Vagina (tissue), 2 donors: ENCODE measurements at regions not wholly inside any gene's neighbourhood (a gene's known extent, or its start where the extent isn't known, plus 50 kb on each side); places are given as distances from the start of the nearest gene placed in this dataset.
"Not testable (repeated sequence)": the region's sequence is repeated elsewhere in the genome, so short reads cannot be mapped to it uniquely, and the experiment has no call there.

Experiments
- DNase-seq, 2 donors: peaks; one replicate each; pipeline ENCODE4 v3.0.0-alpha.2; 2017; ENCODE audit errors: extremely low spot score in 2 of 2
- H3K27ac ChIP-seq: fragments of 200-600 bp; sonication (generic); one replicate; pipeline ENCODE4 v1.5.1; 2019
- H3K27me3 ChIP-seq: fragments of 200-600 bp; sonication (generic); one replicate; pipeline ENCODE4 v1.5.1; 2019
- H3K36me3 ChIP-seq, 2 donors: fragments of 200-600 bp; sonication (generic); one replicate each; pipeline ENCODE4 v1.5.1; 2017 to 2019
- H3K4me1 ChIP-seq: fragments of 200-600 bp; sonication (generic); one replicate; pipeline ENCODE4 v1.5.1; 2019
- H3K4me3 ChIP-seq, 2 donors: fragments of 200-600 bp; sonication (generic); 1 replicate in 1 of 2; 2 replicates in 1 of 2; pipeline ENCODE4 v1.5.1; 2016 to 2019
- H3K9me3 ChIP-seq: fragments of 200-600 bp; sonication (generic); one replicate; pipeline ENCODE4 v1.5.1; 2019
- CTCF ChIP-seq, 3 experiments: fragments of 450-650 bp in 2 of 3; fragments of 200-600 bp in 1 of 3; sonication (generic) in 1 of 3; IDR thresholded peaks; one replicate each; pipeline ENCODE4 v1.5.1; 2017 to 2019; ENCODE audit warnings: antibody characterized with exemption in 3 of 3, mild to moderate bottlenecking in 2 of 3, moderate library complexity in 2 of 3
- POLR2A ChIP-seq, 2 donors: fragments of 450-650 bp; IDR thresholded peaks; one replicate each; pipeline ENCODE4 v1.6.1; 2017; ENCODE audit warnings: antibody characterized with exemption in 2 of 2, mild to moderate bottlenecking in 2 of 2, moderate library complexity in 2 of 2
- POLR2AphosphoS5 ChIP-seq, 2 donors: sonication (generic); formaldehyde crosslinking; IDR thresholded peaks; one replicate each; pipeline ENCODE4 v1.9.0; 2017; ENCODE audit warnings: antibody characterized with exemption in 2 of 2, mild to moderate bottlenecking in 2 of 2, low read depth in 1 of 2; ENCODE audit not compliant: insufficient read depth in 1 of 2
- intact Hi-C: fragments of 100-400 bp; cut with DNase I; formaldehyde crosslinking; loops from one replicate; pipeline ENCODE4 v1.15.1; 2023

- no peaks in the 10 kb centered on the region for H3K36me3 ChIP-seq
- TF ChIP-seq POLR2AphosphoS5 (IDR thresholded peaks at IDR 0.05; ENCODE audit: insufficient read depth in 1 of 2, low read depth in 1 of 2) (no peak), CTCF (IDR thresholded peaks at IDR 0.05) (no peak), POLR2A (IDR thresholded peaks at IDR 0.05) (no peak)
- H3K4me3 ChIP-seq: no peak overlapping the region
- no peaks in the 10 kb centered on the region for H3K27me3 ChIP-seq
- no peaks in the 10 kb centered on the region for H3K4me1 ChIP-seq
- intact Hi-C loops: no loop called here
- no peaks in the 10 kb centered on the region for H3K9me3 ChIP-seq
- no peak overlapping the region for H3K27ac ChIP-seq
- DNase-seq: no peak
Measured at GRCh38 chr12:86959766-86960458, 703.7 kb upstream of the MGAT4C start.

- Histone ChIP-seq H3K4me1 (no peaks in the 10 kb centered on the region), H3K27ac (no peak overlapping the region), H3K36me3 (no peaks in the 10 kb centered on the region), H3K4me3 (no peak overlapping the region), H3K27me3 (no peaks in the 10 kb centered on the region), H3K9me3 (no peaks in the 10 kb centered on the region)
- intact Hi-C loops: no loop called here
- DNase-seq: no peak
- no peak for TF ChIP-seq POLR2A (IDR thresholded peaks at IDR 0.05)
- TF ChIP-seq CTCF (IDR thresholded peaks at IDR 0.05): no peak
- no peak for TF ChIP-seq POLR2AphosphoS5 (IDR thresholded peaks at IDR 0.05; ENCODE audit: insufficient read depth in 1 of 2, low read depth in 1 of 2)
Measured at GRCh38 chr12:86950444-86950843, 694.3 kb upstream of the MGAT4C start.

- H3K9me3 ChIP-seq: no peaks in the 10 kb centered on the region
- no peak overlapping the region for H3K4me3 ChIP-seq
- no peaks in the 10 kb centered on the region for H3K27me3 ChIP-seq
- intact Hi-C loops: no loop called here
- H3K4me1 ChIP-seq: no peaks in the 10 kb centered on the region
- TF ChIP-seq CTCF (IDR thresholded peaks at IDR 0.05): no peak
- H3K36me3 ChIP-seq: no peaks in the 10 kb centered on the region
- H3K27ac ChIP-seq: no peak overlapping the region
- no peak for DNase-seq
Measured at GRCh38 chr12:86950043-86950442, 693.9 kb upstream of the MGAT4C start.

- Histone ChIP-seq H3K36me3 (no peaks in the 10 kb centered on the region), H3K9me3 (no peaks in the 10 kb centered on the region), H3K27ac (no peak overlapping the region), H3K27me3 (no peaks in the 10 kb centered on the region), H3K4me1 (no peaks in the 10 kb centered on the region), H3K4me3 (no peak overlapping the region)
- no peak for DNase-seq
- TF ChIP-seq POLR2AphosphoS5 (IDR thresholded peaks at IDR 0.05; ENCODE audit: insufficient read depth in 1 of 2, low read depth in 1 of 2) (no peak), CTCF (IDR thresholded peaks at IDR 0.05) (no peak), POLR2A (IDR thresholded peaks at IDR 0.05) (no peak)
- intact Hi-C loops: no loop called here
Measured at GRCh38 chr12:86948851-86949250, 692.7 kb upstream of the MGAT4C start.

- no peak for DNase-seq
- Histone ChIP-seq H3K36me3 (no peaks in the 10 kb centered on the region), H3K4me3 (no peak overlapping the region), H3K27me3 (no peaks in the 10 kb centered on the region), H3K27ac (no peak overlapping the region), H3K9me3 (no peaks in the 10 kb centered on the region), H3K4me1 (no peaks in the 10 kb centered on the region)
- intact Hi-C loops: no loop called here
- TF ChIP-seq CTCF (IDR thresholded peaks at IDR 0.05) (no peak), POLR2AphosphoS5 (IDR thresholded peaks at IDR 0.05; ENCODE audit: insufficient read depth in 1 of 2, low read depth in 1 of 2) (no peak), POLR2A (IDR thresholded peaks at IDR 0.05) (no peak)
Measured at GRCh38 chr12:86945685-86946196, 689.5 kb upstream of the MGAT4C start.

GRCh38 chr12:86944197-86944819 is 688.1 kb upstream of the MGAT4C start:
- H3K27me3 ChIP-seq, intact Hi-C loops, DNase-seq, H3K4me3 ChIP-seq, H3K4me1 ChIP-seq, H3K27ac ChIP-seq, H3K36me3 ChIP-seq, H3K9me3 ChIP-seq: not testable (repeated sequence)
